Omental fat pad (tissue), 3 donors: ENCODE measurements at regions not wholly inside any gene's neighbourhood (a gene's known extent, or its start where the extent isn't known, plus 50 kb on each side); places are given as distances from the start of the nearest gene placed in this dataset.

ENCODE experiments used
- ATAC-seq: fragments of 150-250 bp; one replicate; pipeline ENCODE4 v1.9.1; 2016; ENCODE audit warnings: mild to moderate bottlenecking, moderate library complexity; ENCODE audit not compliant: low FRiP score
- DNase-seq: peaks from one replicate; pipeline ENCODE4 v3.0.0-alpha.2; 2019; ENCODE audit warnings: low spot score
- TF ChIP-seq, protein P1 (sequence below), 3 donors: fragments of 450-650 bp; IDR thresholded peaks; one replicate each; pipeline ENCODE4 v1.5.1; 2016 to 2017; ENCODE audit warnings: antibody characterized with exemption in 3 of 3, mild to moderate bottlenecking in 3 of 3, moderate library complexity in 2 of 3

DNA sequence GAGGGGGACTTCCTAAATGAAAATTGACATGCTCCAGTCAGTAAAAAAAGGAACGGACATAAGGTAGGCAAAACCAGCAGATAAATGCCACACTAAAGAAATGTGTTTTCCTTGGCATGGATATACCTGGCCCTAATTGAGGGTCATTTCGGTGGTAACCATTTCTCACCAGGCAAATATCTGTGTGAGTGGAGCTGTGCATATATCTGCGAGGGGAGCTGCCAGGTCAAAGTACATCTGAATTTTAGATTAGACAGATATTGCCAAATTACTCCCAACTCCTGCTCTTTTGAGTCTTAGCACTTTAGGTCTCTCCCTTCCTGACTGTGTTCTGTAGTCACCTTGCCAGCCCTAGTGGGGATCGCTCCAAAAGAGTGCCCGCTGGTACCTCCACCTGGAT, 204.2 kb downstream of the SH3BP4 start:
- TF ChIP-seq, protein P1, sequence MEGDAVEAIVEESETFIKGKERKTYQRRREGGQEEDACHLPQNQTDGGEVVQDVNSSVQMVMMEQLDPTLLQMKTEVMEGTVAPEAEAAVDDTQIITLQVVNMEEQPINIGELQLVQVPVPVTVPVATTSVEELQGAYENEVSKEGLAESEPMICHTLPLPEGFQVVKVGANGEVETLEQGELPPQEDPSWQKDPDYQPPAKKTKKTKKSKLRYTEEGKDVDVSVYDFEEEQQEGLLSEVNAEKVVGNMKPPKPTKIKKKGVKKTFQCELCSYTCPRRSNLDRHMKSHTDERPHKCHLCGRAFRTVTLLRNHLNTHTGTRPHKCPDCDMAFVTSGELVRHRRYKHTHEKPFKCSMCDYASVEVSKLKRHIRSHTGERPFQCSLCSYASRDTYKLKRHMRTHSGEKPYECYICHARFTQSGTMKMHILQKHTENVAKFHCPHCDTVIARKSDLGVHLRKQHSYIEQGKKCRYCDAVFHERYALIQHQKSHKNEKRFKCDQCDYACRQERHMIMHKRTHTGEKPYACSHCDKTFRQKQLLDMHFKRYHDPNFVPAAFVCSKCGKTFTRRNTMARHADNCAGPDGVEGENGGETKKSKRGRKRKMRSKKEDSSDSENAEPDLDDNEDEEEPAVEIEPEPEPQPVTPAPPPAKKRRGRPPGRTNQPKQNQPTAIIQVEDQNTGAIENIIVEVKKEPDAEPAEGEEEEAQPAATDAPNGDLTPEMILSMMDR (IDR thresholded peaks at IDR 0.05): no peak
- no peak for ATAC-seq
- DNase-seq: no peak

DNA sequence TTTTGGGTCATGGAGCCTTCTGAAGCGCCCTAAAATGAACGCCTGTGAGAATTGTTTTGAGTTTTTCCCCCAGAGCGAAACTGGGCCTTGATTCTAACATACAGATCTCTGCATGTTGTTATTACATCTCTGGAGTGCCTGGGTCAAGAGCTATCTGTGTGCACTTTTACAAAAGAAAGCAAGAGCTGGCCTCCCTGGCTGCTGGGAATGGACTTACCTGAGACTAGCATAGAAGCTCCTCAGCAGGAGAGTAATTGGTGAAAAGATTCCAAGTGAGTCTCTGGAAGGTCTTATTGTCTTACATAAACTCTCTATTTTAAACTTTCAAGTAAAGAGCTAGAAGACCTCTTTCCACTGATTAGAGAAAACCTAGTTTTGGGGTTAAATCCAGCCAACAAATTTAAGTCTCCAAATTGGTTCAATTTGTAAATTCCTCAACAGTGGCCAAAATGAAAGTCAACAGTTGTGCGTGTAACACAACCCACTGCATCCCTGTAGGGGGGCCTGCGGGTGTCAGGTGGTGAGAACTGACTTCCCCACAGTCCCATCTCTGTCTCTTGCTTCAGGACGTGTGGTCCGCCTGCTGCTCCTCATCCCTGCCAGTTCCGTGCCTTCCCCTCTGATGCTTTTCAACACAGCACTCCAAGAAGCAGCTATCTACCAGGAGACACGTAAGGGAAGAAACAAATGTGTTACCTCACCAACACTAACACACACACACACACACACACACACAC, 206.1 kb downstream of the SH3BP4 start:
- ATAC-seq (no peak), DNase-seq (no peak)
- TF ChIP-seq, protein P1 (IDR thresholded peaks at IDR 0.05): no peak

DNA sequence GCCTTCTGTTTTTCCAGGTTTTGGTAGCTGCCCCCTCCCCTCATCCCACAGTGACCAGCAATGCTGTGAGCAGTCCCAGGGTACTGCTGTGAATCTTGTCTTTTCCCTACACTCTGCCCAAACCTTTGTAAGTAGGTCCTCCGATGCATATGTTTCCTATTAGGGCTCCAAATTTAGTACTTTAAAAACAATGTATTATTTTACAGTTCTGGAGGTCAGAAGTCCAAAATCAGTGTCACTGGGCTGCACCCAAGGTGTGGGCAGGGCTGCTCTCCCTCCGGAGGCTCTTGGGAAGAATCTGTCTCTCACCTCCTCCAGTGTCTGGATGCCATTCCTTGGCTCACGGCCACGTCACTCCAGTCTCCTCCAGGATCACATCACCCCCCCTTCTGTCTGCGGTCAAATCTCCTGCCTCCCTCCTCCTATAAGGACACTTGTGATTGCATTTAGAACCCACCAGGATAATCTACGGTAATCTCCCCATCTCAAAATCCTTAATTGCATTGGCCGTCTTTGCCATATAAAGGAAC, 208.5 kb downstream of the SH3BP4 start:
- no peak for ATAC-seq
- TF ChIP-seq, protein P1 (IDR thresholded peaks at IDR 0.05): no peak
- DNase-seq: no peak

DNA sequence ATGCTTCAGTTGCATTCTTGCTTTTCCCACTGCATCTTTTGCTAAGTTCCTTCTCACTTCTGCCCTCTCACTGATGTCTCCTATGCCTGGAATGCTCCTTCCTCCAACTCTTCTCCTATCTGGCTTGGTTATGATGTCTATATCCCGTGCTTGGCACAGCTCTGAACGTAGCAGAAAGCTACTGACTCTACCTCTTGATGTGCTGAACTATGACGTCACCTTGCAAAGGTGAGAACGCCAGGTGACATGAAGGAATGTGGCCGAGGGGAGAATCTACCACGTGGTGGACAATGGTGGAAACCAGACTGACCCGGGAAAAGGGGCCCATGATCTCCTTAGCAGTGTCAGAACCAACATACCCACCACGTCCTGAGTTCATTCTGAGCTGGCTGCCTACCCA, 209.7 kb downstream of the SH3BP4 start:
- ATAC-seq (no peak), DNase-seq (no peak)
- TF ChIP-seq, protein P1 (IDR thresholded peaks at IDR 0.05): no peak

DNA sequence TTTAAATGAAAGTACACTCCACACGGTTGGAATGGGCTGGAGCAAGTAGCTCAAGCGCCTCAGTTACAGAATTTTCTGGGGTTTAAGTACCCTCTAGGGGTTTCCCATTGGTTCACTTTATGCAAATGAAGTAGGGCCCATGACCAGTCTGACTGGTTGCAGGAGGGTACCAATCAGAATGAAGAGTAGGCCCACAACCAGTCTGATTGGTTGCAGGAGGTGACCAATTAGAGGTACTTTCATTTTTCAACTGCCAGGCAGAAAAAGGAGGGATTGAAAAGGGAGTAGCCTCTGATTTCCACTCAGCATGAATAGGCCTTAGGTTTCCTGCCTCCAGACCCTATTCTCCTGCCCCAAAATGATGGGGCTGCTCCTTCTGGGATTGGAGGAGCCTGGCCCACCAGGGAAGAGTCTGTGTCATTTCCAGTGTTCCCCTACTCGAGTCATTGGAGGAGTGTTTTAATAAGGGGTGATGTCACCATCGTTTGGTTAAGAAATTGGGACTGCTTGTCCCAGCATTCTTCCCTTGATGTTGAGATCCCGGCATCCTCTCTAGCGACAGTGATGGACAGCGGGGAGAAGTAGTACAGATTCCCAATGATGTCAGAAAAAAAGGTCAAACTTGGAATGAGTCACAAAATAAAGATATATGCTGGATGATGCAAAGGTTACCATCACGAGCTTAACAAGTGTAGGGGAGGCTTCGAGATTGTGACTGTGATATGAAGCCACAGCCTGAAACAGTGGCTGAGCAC, 210.4 kb downstream of the SH3BP4 start:
- TF ChIP-seq, protein P1 (IDR thresholded peaks at IDR 0.05): no peak
- ATAC-seq (no peak), DNase-seq (no peak)

DNA sequence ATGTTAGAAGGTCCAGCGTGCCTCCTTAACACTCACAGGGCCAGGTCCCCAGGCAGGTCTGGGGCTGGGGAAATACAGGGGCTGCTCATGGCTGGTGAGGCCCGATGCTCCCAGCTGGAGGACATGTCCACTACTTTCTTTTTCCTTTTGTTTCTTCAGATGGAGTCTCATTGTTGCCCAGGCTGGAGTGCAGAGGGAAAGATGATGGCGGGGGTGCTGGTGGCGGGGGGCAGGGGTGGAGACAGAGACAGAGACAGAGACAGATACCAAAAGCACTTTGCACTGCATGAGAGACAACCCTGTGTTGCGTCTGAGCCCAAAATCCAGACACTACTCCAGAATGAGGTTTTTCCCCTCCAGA, 211.0 kb downstream of the SH3BP4 start:
- DNase-seq (no peak), ATAC-seq (no peak)
- TF ChIP-seq, protein P1 (IDR thresholded peaks at IDR 0.05): no peak
